Lung (tissue), 11 donors: ENCODE measurements at regions not wholly inside any gene's neighbourhood (a gene's known extent, or its start where the extent isn't known, plus 50 kb on each side); places are given as distances from the start of the nearest gene placed in this dataset.

Experiments
- ATAC-seq: fragments of 200-7000 bp; cut with Tn5 transposase; one replicate; pipeline ENCODE4 v1.9.1; 2020; ENCODE audit warnings: moderate number of reproducible peaks; ENCODE audit not compliant: insufficient read depth, low FRiP score
- DNase-seq, 3 donors: peaks; one replicate each; pipeline ENCODE4 v3.0.0-alpha.2; 2013 to 2017
- H3K27ac ChIP-seq, 2 donors: one replicate each; pipeline ENCODE4 v1.5.1; 2013; ENCODE audit warnings: mild to moderate bottlenecking in 2 of 2, moderate library complexity in 2 of 2, control low read depth in 1 of 2, inconsistent platforms in 1 of 2, low read depth in 1 of 2, low read length in 1 of 2
- H3K27me3 ChIP-seq, 3 donors: one replicate each; pipeline ENCODE4 v1.5.1; 2013; ENCODE audit warnings: low read length in 2 of 3; ENCODE audit not compliant: control insufficient read depth in 3 of 3, insufficient read depth in 3 of 3
- H3K36me3 ChIP-seq, 4 donors: one replicate each; pipeline ENCODE4 v1.5.1; 2013; ENCODE audit warnings: low read length in 4 of 4, mild to moderate bottlenecking in 1 of 4, moderate library complexity in 1 of 4; ENCODE audit not compliant: control insufficient read depth in 4 of 4, insufficient read depth in 4 of 4
- H3K4me1 ChIP-seq, 5 donors: one replicate each; pipeline ENCODE4 v1.5.1; 2013; ENCODE audit warnings: low read length in 5 of 5, mild to moderate bottlenecking in 2 of 5, moderate library complexity in 1 of 5; ENCODE audit not compliant: control insufficient read depth in 5 of 5, insufficient read depth in 5 of 5
- H3K4me3 ChIP-seq: one replicate; pipeline ENCODE4 v1.5.1; 2013; ENCODE audit warnings: mild to moderate bottlenecking, control low read depth, moderate library complexity
- H3K9ac ChIP-seq, 2 donors: one replicate each; pipeline ENCODE4 v1.5.1; 2013; ENCODE audit warnings: low read length in 2 of 2, control low read depth in 1 of 2; ENCODE audit not compliant: insufficient read depth in 1 of 2
- H3K9me3 ChIP-seq, 4 donors: one replicate each; pipeline ENCODE4 v1.5.1; 2013; ENCODE audit warnings: low read length in 3 of 4, mild to moderate bottlenecking in 1 of 4, moderate library complexity in 1 of 4; ENCODE audit not compliant: control insufficient read depth in 4 of 4, insufficient read depth in 3 of 4
- WGBS, 2 donors: extraction: QIAGEN DNeasy Blood & Tissue Kit; methylation state at CpG; one replicate each; pipeline ENCODE4 v1.1.7; 2013; 5-methylcytosine and 5-hydroxymethylcytosine counted together
- TF ChIP-seq, protein P1 (sequence below): IDR thresholded peaks from 2 replicates; pipeline ENCODE4 v1.5.1; 2012; ENCODE audit warnings: mild to moderate bottlenecking; ENCODE audit errors: control extremely low read depth, extremely low read depth
- donor health status: control.
- donor health status: control.
- donor health status: Bipolar disorder and iron deficiency.
- donor health status: healthy.
- donor health status: DM: yes; HTN: yes; CAD: no.

GRCh38 chr2:21420553-21421335 is 297.0 kb downstream of the TDRD15 start:
- ATAC-seq = no peak
- TF ChIP-seq, protein P1, sequence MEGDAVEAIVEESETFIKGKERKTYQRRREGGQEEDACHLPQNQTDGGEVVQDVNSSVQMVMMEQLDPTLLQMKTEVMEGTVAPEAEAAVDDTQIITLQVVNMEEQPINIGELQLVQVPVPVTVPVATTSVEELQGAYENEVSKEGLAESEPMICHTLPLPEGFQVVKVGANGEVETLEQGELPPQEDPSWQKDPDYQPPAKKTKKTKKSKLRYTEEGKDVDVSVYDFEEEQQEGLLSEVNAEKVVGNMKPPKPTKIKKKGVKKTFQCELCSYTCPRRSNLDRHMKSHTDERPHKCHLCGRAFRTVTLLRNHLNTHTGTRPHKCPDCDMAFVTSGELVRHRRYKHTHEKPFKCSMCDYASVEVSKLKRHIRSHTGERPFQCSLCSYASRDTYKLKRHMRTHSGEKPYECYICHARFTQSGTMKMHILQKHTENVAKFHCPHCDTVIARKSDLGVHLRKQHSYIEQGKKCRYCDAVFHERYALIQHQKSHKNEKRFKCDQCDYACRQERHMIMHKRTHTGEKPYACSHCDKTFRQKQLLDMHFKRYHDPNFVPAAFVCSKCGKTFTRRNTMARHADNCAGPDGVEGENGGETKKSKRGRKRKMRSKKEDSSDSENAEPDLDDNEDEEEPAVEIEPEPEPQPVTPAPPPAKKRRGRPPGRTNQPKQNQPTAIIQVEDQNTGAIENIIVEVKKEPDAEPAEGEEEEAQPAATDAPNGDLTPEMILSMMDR = no peak
- 94 to 96% methylated on average over 10 of the region's 10 CpGs for WGBS, 2 donors

GRCh38 chr2:21422050-21422449 is 298.3 kb downstream of the TDRD15 start:
- Histone ChIP-seq H3K4me1 (no peaks in the 10 kb centered on the region), H3K9me3 (peaks cover 0 to 3% (median 0%) of the 10 kb centered on the region in 4 donors), H3K27ac (no peak overlapping the region), H3K36me3 (no peaks in the 10 kb centered on the region), H3K9ac (no peak overlapping the region), H3K27me3 (no peaks in the 10 kb centered on the region), H3K4me3 (no peak overlapping the region)
- TF ChIP-seq, protein P1 = no peak
- DNase-seq = no peak
- no peak for ATAC-seq
- WGBS, 2 donors = 41 to 54% methylated on average over 2 of the region's 2 CpGs

More at GRCh38 chr2:21420553-21421335, 297.0 kb downstream of the TDRD15 start:
- no peaks in the 10 kb centered on the region for H3K36me3 ChIP-seq
- DNase-seq = no peak
- H3K9ac ChIP-seq = no peak overlapping the region
- no peak overlapping the region for H3K27ac ChIP-seq
- H3K9me3 ChIP-seq = peaks cover 0 to 3% (median 0%) of the 10 kb centered on the region in 4 donors
- no peak overlapping the region for H3K4me3 ChIP-seq
- H3K4me1 ChIP-seq = no peaks in the 10 kb centered on the region
- no peaks in the 10 kb centered on the region for H3K27me3 ChIP-seq

- 61 to 68% methylated on average over 7 of the region's 7 CpGs for WGBS, 2 donors
- H3K9me3 ChIP-seq = peaks cover 0 to 5% (median 0%) of the 10 kb centered on the region in 4 donors
- H3K9ac ChIP-seq = no peak overlapping the region
- H3K27ac ChIP-seq = no peak overlapping the region
- no peaks in the 10 kb centered on the region for H3K27me3 ChIP-seq
- TF ChIP-seq, protein P1 = no peak
- DNase-seq = no peak
- no peaks in the 10 kb centered on the region for H3K4me1 ChIP-seq
- no peak overlapping the region for H3K4me3 ChIP-seq
- ATAC-seq = no peak
- no peaks in the 10 kb centered on the region for H3K36me3 ChIP-seq
Measured at GRCh38 chr2:21422724-21423522, 299.2 kb downstream of the TDRD15 start.
